CD14-positive monocyte (primary cell): ENCODE measurements at regions not wholly inside any gene's neighbourhood (a gene's known extent, or its start where the extent isn't known, plus 50 kb on each side); places are given as distances from the start of the nearest gene placed in this dataset.

Experiments
- DNase-seq, 3 donors: peaks; one replicate each; pipeline ENCODE4 v3.0.0-alpha.2; 2011 to 2022
- H2AFZ ChIP-seq: 2 replicates; pipeline ENCODE4 v1.6.0; 2012; ENCODE audit warnings: mild to moderate bottlenecking, low read depth, low read length, inconsistent platforms; ENCODE audit not compliant: insufficient read depth, poor library complexity, severe bottlenecking
- H3K27ac ChIP-seq, 2 donors: 1 replicate in 1 of 2; 2 replicates in 1 of 2; pipeline ENCODE4 v1.5.1; 2012 to 2013; ENCODE audit warnings: low read length in 2 of 2, control low read depth in 1 of 2, inconsistent platforms in 1 of 2, low read depth in 1 of 2, mild to moderate bottlenecking in 1 of 2
- H3K27me3 ChIP-seq, 2 donors: one replicate each; pipeline versions ENCODE4 v1.6.0 to v1.6.1; 2011 to 2013; ENCODE audit warnings: low read length in 2 of 2; ENCODE audit not compliant: control insufficient read depth in 2 of 2, insufficient read depth in 2 of 2
- H3K36me3 ChIP-seq, 2 donors: replicated peaks in 1 of 2; 1 replicate in 1 of 2; 2 replicates in 1 of 2; pipeline versions ENCODE4 v1.5.1 to v1.6.1; 2012 to 2013; ENCODE audit warnings: low read length in 2 of 2, control low read depth in 1 of 2, inconsistent platforms in 1 of 2, mild to moderate bottlenecking in 1 of 2; ENCODE audit not compliant: insufficient read depth in 2 of 2, control insufficient read depth in 1 of 2
- H3K4me1 ChIP-seq, 2 donors: 1 replicate in 1 of 2; 2 replicates in 1 of 2; pipeline versions ENCODE4 v1.5.1 to v1.6.1; 2012 to 2013; ENCODE audit warnings: low read length in 2 of 2, control low read depth in 1 of 2, inconsistent platforms in 1 of 2, mild to moderate bottlenecking in 1 of 2, moderate library complexity in 1 of 2; ENCODE audit not compliant: insufficient read depth in 2 of 2, control insufficient read depth in 1 of 2
- H3K4me2 ChIP-seq: replicated peaks from 2 replicates; pipeline ENCODE3; 2012; ENCODE audit warnings: low read length, moderate library complexity, mild to moderate bottlenecking; ENCODE audit not compliant: poor library complexity, severe bottlenecking; ENCODE audit errors: extremely low read depth
- H3K4me3 ChIP-seq, 3 experiments: fragments of 200-600 bp in 1 of 3; sonication (generic) in 1 of 3; replicated peaks in 1 of 3; 1 replicate in 2 of 3; 2 replicates in 1 of 3; pipeline ENCODE4 v1.5.1; 2011 to 2013; ENCODE audit warnings: low read length in 3 of 3, mild to moderate bottlenecking in 3 of 3, control low read depth in 2 of 3, low read depth in 2 of 3, inconsistent platforms in 1 of 3, moderate library complexity in 1 of 3
- H3K79me2 ChIP-seq: 2 replicates; pipeline ENCODE4 v1.6.0; 2012; ENCODE audit warnings: mild to moderate bottlenecking, control low read depth, inconsistent platforms, low read length, moderate library complexity; ENCODE audit not compliant: insufficient read depth
- H3K9ac ChIP-seq: 2 replicates; pipeline ENCODE4 v1.6.0; 2017; ENCODE audit warnings: low read length, mild to moderate bottlenecking; ENCODE audit not compliant: insufficient read depth, poor library complexity, severe bottlenecking
- H3K9me3 ChIP-seq, 2 donors: replicated peaks in 1 of 2; 1 replicate in 1 of 2; 2 replicates in 1 of 2; pipeline versions ENCODE4 v1.5.1 to v1.6.1; 2012 to 2013; ENCODE audit warnings: low read length in 2 of 2, control low read depth in 1 of 2; ENCODE audit not compliant: control insufficient read depth in 1 of 2, insufficient read depth in 1 of 2
- H4K20me1 ChIP-seq: 2 replicates; pipeline ENCODE4 v1.6.0; 2012; ENCODE audit warnings: mild to moderate bottlenecking, low read length, control low read depth, moderate library complexity; ENCODE audit not compliant: insufficient read depth
- H3K27ac Mint-ChIP-seq, 7 donors: one replicate each; pipeline ENCODE4 v1.8.0; 2020; ENCODE audit warnings: mild to moderate bottlenecking in 7 of 7, mixed read lengths in 7 of 7, moderate library complexity in 6 of 7, inconsistent platforms in 2 of 7
- H3K27me3 Mint-ChIP-seq, 3 donors: one replicate each; pipeline ENCODE4 v1.8.0; 2021 to 2022; ENCODE audit warnings: low read depth in 3 of 3, mild to moderate bottlenecking in 3 of 3, mixed read lengths in 3 of 3, moderate library complexity in 3 of 3, inconsistent platforms in 1 of 3
- H3K36me3 Mint-ChIP-seq, 2 donors: one replicate each; pipeline ENCODE4 v1.8.0; 2020; ENCODE audit warnings: mixed read lengths in 2 of 2, inconsistent platforms in 1 of 2, mild to moderate bottlenecking in 1 of 2
- H3K4me1 Mint-ChIP-seq: one replicate; pipeline ENCODE4 v1.8.0; 2020; ENCODE audit warnings: mild to moderate bottlenecking, mixed read lengths
- H3K4me3 Mint-ChIP-seq, 2 donors: one replicate each; pipeline ENCODE4 v1.8.0; 2020; ENCODE audit warnings: mild to moderate bottlenecking in 2 of 2, mixed read lengths in 2 of 2, moderate library complexity in 1 of 2
- H3K9me3 Mint-ChIP-seq, 7 donors: one replicate each; pipeline ENCODE4 v1.8.0; 2020 to 2022; ENCODE audit warnings: mixed read lengths in 7 of 7, mild to moderate bottlenecking in 6 of 7, moderate library complexity in 6 of 7, inconsistent platforms in 2 of 7
- CTCF ChIP-seq: fragments of 200-600 bp; IDR thresholded peaks from one replicate; pipeline ENCODE4 v1.8.0; 2022; ENCODE audit warnings: antibody characterized with exemption, mild to moderate bottlenecking
- WGBS: methylation state at CpG from one replicate; pipeline ENCODE4 v1.1.5; 2013; ENCODE audit warnings: missing lambda C conversion rate; ENCODE audit not compliant: insufficient coverage; 5-methylcytosine and 5-hydroxymethylcytosine counted together
- intact Hi-C, 2 donors: fragments of 100-400 bp; cut with micrococcal nuclease; formaldehyde crosslinking; loops; one replicate each; pipeline versions ENCODE4 v1.15.0 to v1.15.1; 2023

GRCh38 chr13:106098778-106099177, 436.7 kb downstream of the EFNB2 start:
- no peak overlapping the region for H3K27ac ChIP-seq
- WGBS, result 86% methylated on average over 2 of the region's 3 CpGs
- Mint-ChIP-seq H3K4me1 (no peaks in the 10 kb centered on the region), H3K27ac (no peak overlapping the region), H3K4me3 (no peak overlapping the region), H3K36me3 (no peaks in the 10 kb centered on the region), H3K27me3 (peaks cover 0 to 2% (median 0%) of the 10 kb centered on the region in 3 donors), H3K9me3 (peaks cover 0 to 8% (median 2%) of the 10 kb centered on the region in 7 donors)
- no peaks in the 10 kb centered on the region for H4K20me1 ChIP-seq
- H3K9me3 ChIP-seq, result no peaks in the 10 kb centered on the region
- no peak for DNase-seq
- no peak overlapping the region for H3K4me3 ChIP-seq
- TF ChIP-seq CTCF, result no peak
- no peaks in the 10 kb centered on the region for H3K36me3 ChIP-seq
- intact Hi-C loops, result no loop called here
- no peaks in the 10 kb centered on the region for H3K79me2 ChIP-seq
- H2AFZ ChIP-seq, result no peak overlapping the region
- no peak overlapping the region for H3K4me2 ChIP-seq
- H3K9ac ChIP-seq, result no peak overlapping the region
- H3K4me1 ChIP-seq, result no peaks in the 10 kb centered on the region
- H3K27me3 ChIP-seq, result no peaks in the 10 kb centered on the region

- Histone ChIP-seq H3K4me3 (no peak overlapping the region), H3K9ac (no peak overlapping the region), H4K20me1 (no peaks in the 10 kb centered on the region), H3K4me2 (no peak overlapping the region), H3K79me2 (no peaks in the 10 kb centered on the region), H3K9me3 (no peaks in the 10 kb centered on the region), H3K36me3 (no peaks in the 10 kb centered on the region), H2AFZ (no peak overlapping the region), H3K27ac (no peak overlapping the region), H3K27me3 (no peaks in the 10 kb centered on the region), H3K4me1 (no peaks in the 10 kb centered on the region)
- Mint-ChIP-seq H3K4me1 (no peaks in the 10 kb centered on the region), H3K9me3 (peaks cover 0 to 8% (median 1%) of the 10 kb centered on the region in 7 donors), H3K27ac (no peak overlapping the region), H3K36me3 (no peaks in the 10 kb centered on the region), H3K4me3 (no peak overlapping the region), H3K27me3 (peaks cover 0 to 2% (median 0%) of the 10 kb centered on the region in 3 donors)
- DNase-seq, result no peak
- WGBS, result 92% methylated on average over 2 of the region's 4 CpGs
- TF ChIP-seq CTCF, result no peak
- intact Hi-C loops, result no loop called here
Observed at GRCh38 chr13:106096661-106097092, 438.8 kb downstream of the EFNB2 start.
